ENCODE measurements at regions not wholly inside any gene's neighbourhood (a gene's known extent, or its start where the extent isn't known, plus 50 kb on each side); places are given as distances from the start of the nearest gene placed in this dataset.
"Not testable (repeated sequence)": the region's sequence is repeated elsewhere in the genome, so short reads cannot be mapped to it uniquely, and the experiment has no call there.

DNA sequence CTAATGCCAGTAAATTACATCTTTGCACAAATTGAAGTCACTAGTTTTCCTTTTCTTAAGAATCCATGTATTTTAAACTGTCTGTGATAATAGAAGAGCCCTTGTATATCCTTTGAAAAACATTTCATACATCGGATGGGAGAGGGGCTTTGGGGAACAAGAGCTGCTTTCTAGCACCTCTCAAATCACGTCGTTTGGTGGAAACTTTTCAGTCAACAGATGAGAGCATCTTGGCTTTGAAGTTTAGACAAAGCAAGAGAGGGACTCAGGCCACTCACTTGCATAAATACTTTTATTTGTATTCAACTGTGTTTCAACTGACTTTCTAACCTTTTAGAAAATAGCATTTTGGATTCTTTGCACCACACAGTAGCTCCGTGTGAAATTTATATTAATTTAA lies 502.3 kb upstream of the IMPG1 start:
- no peaks in the 10 kb centered on the region for H3K36me3 ChIP-seq
- H3K4me3 ChIP-seq: no peak overlapping the region
- ATAC-seq: no peak
- TF ChIP-seq CTCF (IDR thresholded peaks at IDR 0.05): no peak
- H3K9me3 ChIP-seq: no peaks in the 10 kb centered on the region
- intact Hi-C loops (cut with DNase I): no loop called here
- no peaks in the 10 kb centered on the region for H3K27me3 ChIP-seq
- no peaks in the 10 kb centered on the region for H3K4me1 ChIP-seq
- no peak for DNase-seq
- H3K27ac ChIP-seq: no peak overlapping the region

- no peaks in the 10 kb centered on the region for H3K36me3 ChIP-seq
- H3K27me3 ChIP-seq: no peaks in the 10 kb centered on the region
- H3K27ac ChIP-seq: no peak overlapping the region
- no peaks in the 10 kb centered on the region for H3K4me1 ChIP-seq
- no peak for TF ChIP-seq CTCF (IDR thresholded peaks at IDR 0.05)
- ATAC-seq: no peak
- intact Hi-C loops (cut with DNase I): no loop called here
- peaks cover 5% of the 10 kb centered on the region for H3K9me3 ChIP-seq
- DNase-seq: no peak
- H3K4me3 ChIP-seq: no peak overlapping the region
Measured at GRCh38 chr6:76565932-76566331, 493.5 kb upstream of the IMPG1 start.

DNA sequence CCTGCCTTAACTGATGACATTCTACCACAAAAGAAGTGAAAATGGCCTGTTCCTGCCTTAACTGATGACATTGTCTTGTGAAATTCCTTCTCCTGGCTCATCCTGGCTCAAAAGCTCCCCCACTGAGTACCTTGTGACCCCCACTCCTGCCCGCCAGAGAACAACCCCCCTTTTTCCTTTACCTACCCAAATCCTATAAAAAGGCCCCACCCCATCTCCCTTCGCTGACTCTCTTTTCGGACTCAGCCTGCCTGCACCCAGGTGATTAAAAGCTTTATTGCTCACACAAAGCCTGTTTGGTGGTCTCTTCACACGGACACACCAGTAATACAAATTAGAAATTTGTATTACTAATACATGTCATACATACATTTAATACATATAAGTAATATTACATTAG lies 489.9 kb upstream of the IMPG1 start:
- H3K27me3 ChIP-seq; H3K4me1 ChIP-seq; intact Hi-C loops (cut with DNase I); ATAC-seq; H3K9me3 ChIP-seq; H3K27ac ChIP-seq; H3K4me3 ChIP-seq; DNase-seq; H3K36me3 ChIP-seq: not testable (repeated sequence)

GRCh38 chr6:76560851-76561755 lies 488.6 kb upstream of the IMPG1 start:
- ATAC-seq, DNase-seq, H3K36me3 ChIP-seq: not testable (repeated sequence)

DNA sequence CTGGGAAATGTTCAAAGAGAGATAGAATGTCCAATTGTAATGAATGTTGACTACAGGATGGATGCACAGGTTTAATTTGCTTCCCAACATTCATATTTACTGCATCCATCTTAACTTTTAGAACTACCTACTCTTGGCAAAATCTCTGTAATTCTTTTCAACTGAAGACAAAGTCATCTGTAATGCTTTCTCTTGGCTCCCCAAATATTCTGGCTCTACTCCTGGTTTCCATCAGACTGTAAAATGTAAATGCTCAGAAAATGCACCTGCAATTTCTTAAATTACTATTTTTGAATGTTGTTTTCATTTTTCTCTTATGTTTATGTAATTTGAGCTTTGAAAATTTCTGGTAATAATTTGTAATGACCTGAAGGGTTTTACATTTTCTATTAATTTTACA lies 480.8 kb upstream of the IMPG1 start:
- Histone ChIP-seq H3K4me3 (no peak overlapping the region), H3K27ac (no peak overlapping the region), H3K36me3 (no peaks in the 10 kb centered on the region), H3K27me3 (no peaks in the 10 kb centered on the region), H3K4me1 (no peaks in the 10 kb centered on the region), H3K9me3 (no peaks in the 10 kb centered on the region)
- intact Hi-C loops (cut with DNase I): no loop called here
- TF ChIP-seq CTCF (IDR thresholded peaks at IDR 0.05): no peak
- DNase-seq (no peak), ATAC-seq (no peak)

More at GRCh38 chr6:76560851-76561755, 488.6 kb upstream of the IMPG1 start:
- H3K27ac ChIP-seq; H3K27me3 ChIP-seq; H3K4me1 ChIP-seq; H3K9me3 ChIP-seq; intact Hi-C loops (cut with DNase I); H3K4me3 ChIP-seq: not testable (repeated sequence)

GRCh38 chr6:76552268-76552667 lies 479.8 kb upstream of the IMPG1 start:
- no peak for TF ChIP-seq CTCF (IDR thresholded peaks at IDR 0.05)
- ATAC-seq (no peak), DNase-seq (no peak)
- Histone ChIP-seq H3K9me3 (no peaks in the 10 kb centered on the region), H3K4me1 (no peaks in the 10 kb centered on the region), H3K4me3 (no peak overlapping the region), H3K27me3 (no peaks in the 10 kb centered on the region), H3K36me3 (no peaks in the 10 kb centered on the region), H3K27ac (no peak overlapping the region)
- intact Hi-C loops (cut with DNase I): no loop called here
